HFF-Myc (cell line): ENCODE measurements at regions not wholly inside any gene's neighbourhood (a gene's known extent, or its start where the extent isn't known, plus 50 kb on each side); places are given as distances from the start of the nearest gene placed in this dataset.

Experiments used
- DNase-seq: peaks from one replicate; pipeline ENCODE4 v3.0.0-alpha.2; 2011; ENCODE audit warnings: low read depth; ENCODE audit errors: extremely low read depth
- H3K4me3 ChIP-seq: replicated peaks from 2 replicates; pipeline ENCODE4 v1.5.1; 2011; ENCODE audit warnings: low read depth, mild to moderate bottlenecking, control low read depth, low read length
- CTCF ChIP-seq: IDR thresholded peaks from 2 replicates; pipeline ENCODE4 v1.5.1; 2012; ENCODE audit warnings: mild to moderate bottlenecking, low read depth, low read length, control low read depth; ENCODE audit errors: missing control alignments

DNA sequence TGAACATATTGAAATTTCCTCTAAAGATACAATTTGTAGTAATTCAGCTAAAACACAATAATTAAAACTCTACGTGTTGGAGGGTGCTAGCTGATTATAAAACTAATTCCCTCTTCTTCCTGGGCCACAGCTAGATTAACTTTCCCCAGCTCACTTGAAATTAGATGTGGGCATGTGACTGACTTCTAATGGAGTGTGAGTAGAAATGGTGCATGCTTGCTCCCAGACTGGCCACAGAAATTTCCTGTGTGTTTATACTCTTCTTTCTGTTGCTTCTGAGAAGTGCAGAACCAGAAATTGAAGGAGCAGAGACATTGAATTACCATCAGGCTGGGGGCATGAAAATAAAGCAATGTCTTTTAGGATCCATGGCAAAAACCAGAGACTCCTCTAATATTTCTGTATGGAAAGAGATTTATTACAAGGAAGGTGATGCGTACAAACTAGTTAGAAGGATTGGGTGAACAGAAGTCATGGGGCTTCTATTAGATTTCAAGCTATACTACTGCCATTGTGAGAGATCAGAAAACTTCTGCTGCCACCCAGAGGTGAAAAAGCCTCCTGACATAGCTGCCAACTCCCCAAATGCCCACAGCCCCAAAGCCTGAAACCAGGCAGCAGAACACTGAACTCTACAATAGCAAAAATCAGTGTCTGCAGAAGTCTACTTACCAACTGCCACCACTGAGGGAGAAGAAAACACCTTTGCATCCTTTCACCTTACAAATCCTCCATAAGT is 379.2 kb upstream of the MIR17HG start:
- no peak for DNase-seq
- no peak for TF ChIP-seq CTCF
- no peak overlapping the region for H3K4me3 ChIP-seq

DNA sequence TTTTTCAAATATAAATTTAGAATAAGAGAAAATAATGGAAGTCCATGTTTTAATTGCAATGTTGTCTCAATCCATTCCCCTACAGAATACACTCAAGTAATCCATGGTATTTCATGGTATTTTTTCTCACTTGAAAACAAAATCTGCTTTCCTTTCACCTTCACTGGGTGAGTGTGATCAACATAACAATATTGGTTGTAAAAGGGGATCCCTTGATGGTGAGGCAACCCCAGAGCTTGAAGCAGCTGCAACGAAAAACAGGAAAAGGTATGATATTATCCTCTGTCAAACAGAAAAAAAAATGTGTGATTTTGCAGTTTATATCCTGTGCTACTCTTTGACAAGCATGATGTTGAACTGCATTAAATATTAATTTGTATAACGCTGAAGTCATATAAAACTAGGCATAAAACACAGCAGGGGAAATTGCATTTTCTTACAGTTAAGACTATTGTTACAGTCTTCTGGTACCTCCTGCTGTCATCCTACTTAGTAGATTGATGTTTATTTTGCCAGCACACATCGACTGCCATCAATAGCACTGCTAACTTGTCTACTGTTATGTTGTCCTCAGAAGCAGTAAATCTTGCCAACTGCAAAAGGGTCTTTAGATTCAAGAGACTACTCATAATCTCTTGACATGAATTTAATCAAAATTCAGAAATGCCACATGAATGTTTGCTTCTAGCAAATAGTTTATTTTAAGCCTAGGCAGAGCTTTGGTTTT is 373.1 kb upstream of the MIR17HG start:
- TF ChIP-seq CTCF, result no peak
- no peak for DNase-seq
- no peak overlapping the region for H3K4me3 ChIP-seq

DNA sequence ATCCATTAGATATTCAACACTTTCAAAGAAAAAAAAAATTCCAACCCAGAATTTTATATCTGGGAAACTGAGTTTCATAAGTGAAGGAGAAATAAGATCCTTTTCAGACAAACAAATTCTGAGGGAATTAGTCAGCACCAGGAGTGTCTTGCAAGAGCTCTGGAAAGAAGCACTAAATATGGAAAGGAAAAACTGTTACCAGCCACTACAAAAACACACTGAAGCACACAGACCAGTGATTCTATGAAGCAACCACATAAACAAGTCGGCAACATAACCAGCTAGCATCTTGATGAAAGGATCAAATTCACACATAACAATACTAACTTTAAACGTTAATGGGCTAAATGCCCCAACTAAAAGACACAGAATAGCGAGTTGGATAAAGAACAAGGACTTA is 368.4 kb upstream of the MIR17HG start:
- no peak overlapping the region for H3K4me3 ChIP-seq
- no peak for TF ChIP-seq CTCF
- DNase-seq, result no peak

- no peak overlapping the region for H3K4me3 ChIP-seq
- no peak for DNase-seq
- TF ChIP-seq CTCF, result no peak
Measured at GRCh38 chr13:90984756-90985155, 362.7 kb upstream of the MIR17HG start.

- DNase-seq, result no peak
- TF ChIP-seq CTCF, result no peak
- H3K4me3 ChIP-seq, result no peak overlapping the region
Measured at GRCh38 chr13:90995001-90995400, 352.5 kb upstream of the MIR17HG start.

GRCh38 chr13:90995614-90996013 is 351.9 kb upstream of the MIR17HG start:
- H3K4me3 ChIP-seq, result no peak overlapping the region
- no peak for TF ChIP-seq CTCF
- no peak for DNase-seq
